DND-41 (cell line): ENCODE measurements at regions not wholly inside any gene's neighbourhood (a gene's known extent, or its start where the extent isn't known, plus 50 kb on each side); places are given as distances from the start of the nearest gene placed in this dataset.

Source experiments
- ATAC-seq: fragments of 200-7000 bp; cut with Tn5 transposase; 3 replicates; pipeline ENCODE4 v1.9.1; 2021; ENCODE audit warnings: low read depth; ENCODE audit not compliant: insufficient read depth
- DNase-seq: peaks from one replicate; pipeline ENCODE4 v3.0.0-alpha.2; 2020
- H2AFZ ChIP-seq: 2 replicates; pipeline ENCODE4 v1.6.0; 2012; ENCODE audit warnings: low read depth, low read length
- H3K27ac ChIP-seq: 2 replicates; pipeline ENCODE4 v1.5.1; 2012; ENCODE audit warnings: low read length, inconsistent platforms
- H3K27me3 ChIP-seq: fragments of 200-600 bp; sonication (generic); 2 replicates; pipeline ENCODE4 v1.6.0; 2012; ENCODE audit warnings: low read length, mild to moderate bottlenecking, inconsistent platforms; ENCODE audit not compliant: insufficient read depth, poor library complexity
- H3K36me3 ChIP-seq: 2 replicates; pipeline ENCODE4 v1.5.1; 2012; ENCODE audit warnings: low read length, inconsistent platforms; ENCODE audit not compliant: insufficient read depth
- H3K4me1 ChIP-seq: 2 replicates; pipeline ENCODE4 v1.5.1; 2012; ENCODE audit warnings: mild to moderate bottlenecking, low read length; ENCODE audit not compliant: insufficient read depth
- H3K4me2 ChIP-seq: 2 replicates; pipeline ENCODE4 v1.6.0; 2012; ENCODE audit warnings: mild to moderate bottlenecking, moderate library complexity, low read length, inconsistent platforms; ENCODE audit not compliant: insufficient read depth
- H3K4me3 ChIP-seq, 2 experiments: fragments of 200-600 bp in 1 of 2; shearing (Covaris generic) in 1 of 2; 2 replicates each; pipeline ENCODE4 v1.5.1; 2012 to 2016; ENCODE audit warnings: inconsistent platforms in 2 of 2, low read length in 2 of 2, mild to moderate bottlenecking in 2 of 2, low read depth in 1 of 2, moderate library complexity in 1 of 2
- H3K79me2 ChIP-seq: 2 replicates; pipeline ENCODE4 v1.6.0; 2012; ENCODE audit warnings: low read length, inconsistent platforms; ENCODE audit not compliant: insufficient read depth
- H3K9ac ChIP-seq: 2 replicates; pipeline ENCODE4 v1.6.0; 2012; ENCODE audit warnings: low read depth, mild to moderate bottlenecking, inconsistent platforms, low read length, moderate library complexity
- H3K9me3 ChIP-seq: 2 replicates; pipeline ENCODE4 v1.5.1; 2012; ENCODE audit warnings: low read length, moderate library complexity, mild to moderate bottlenecking, inconsistent platforms; ENCODE audit not compliant: insufficient read depth, severe bottlenecking
- H4K20me1 ChIP-seq: 2 replicates; pipeline ENCODE4 v1.6.0; 2012; ENCODE audit warnings: low read length; ENCODE audit not compliant: insufficient read depth
- EZH2 ChIP-seq: IDR thresholded peaks from 3 replicates; pipeline ENCODE4 v1.6.1; 2012; ENCODE audit warnings: borderline replicate concordance, low read depth, mild to moderate bottlenecking, moderate library complexity, low read length, inconsistent platforms; ENCODE audit not compliant: severe bottlenecking
- TF ChIP-seq, protein P1 (sequence below): IDR thresholded peaks from 2 replicates; pipeline ENCODE4 v1.5.1; 2012; ENCODE audit warnings: borderline replicate concordance, low read length, moderate library complexity, mild to moderate bottlenecking; ENCODE audit not compliant: poor library complexity, severe bottlenecking; ENCODE audit errors: extremely low read depth

DNA sequence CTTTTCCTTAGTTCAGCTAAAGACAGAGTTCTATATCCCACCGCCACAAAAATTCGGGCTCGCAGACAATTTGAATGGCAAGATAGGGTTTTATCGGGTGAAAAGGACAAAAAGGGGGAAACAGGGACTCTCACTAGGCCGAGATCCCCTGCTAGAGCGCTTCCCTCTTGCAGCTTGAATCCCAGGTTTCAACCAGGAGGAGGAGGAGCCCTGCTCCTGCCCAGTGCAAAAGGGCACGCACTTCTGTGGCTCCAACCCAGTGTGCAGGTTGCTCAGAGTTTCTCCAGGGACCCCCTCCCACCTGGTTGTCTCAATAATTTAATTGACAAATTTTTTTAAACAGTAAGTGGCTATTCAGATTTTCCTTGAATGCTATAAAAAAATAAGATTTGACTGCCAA is 152.6 kb upstream of the LUZP2 start:
- H3K4me1 ChIP-seq: no peaks in the 10 kb centered on the region
- no peaks in the 10 kb centered on the region for H3K27me3 ChIP-seq
- TF ChIP-seq EZH2: no peak
- TF ChIP-seq, protein P1, sequence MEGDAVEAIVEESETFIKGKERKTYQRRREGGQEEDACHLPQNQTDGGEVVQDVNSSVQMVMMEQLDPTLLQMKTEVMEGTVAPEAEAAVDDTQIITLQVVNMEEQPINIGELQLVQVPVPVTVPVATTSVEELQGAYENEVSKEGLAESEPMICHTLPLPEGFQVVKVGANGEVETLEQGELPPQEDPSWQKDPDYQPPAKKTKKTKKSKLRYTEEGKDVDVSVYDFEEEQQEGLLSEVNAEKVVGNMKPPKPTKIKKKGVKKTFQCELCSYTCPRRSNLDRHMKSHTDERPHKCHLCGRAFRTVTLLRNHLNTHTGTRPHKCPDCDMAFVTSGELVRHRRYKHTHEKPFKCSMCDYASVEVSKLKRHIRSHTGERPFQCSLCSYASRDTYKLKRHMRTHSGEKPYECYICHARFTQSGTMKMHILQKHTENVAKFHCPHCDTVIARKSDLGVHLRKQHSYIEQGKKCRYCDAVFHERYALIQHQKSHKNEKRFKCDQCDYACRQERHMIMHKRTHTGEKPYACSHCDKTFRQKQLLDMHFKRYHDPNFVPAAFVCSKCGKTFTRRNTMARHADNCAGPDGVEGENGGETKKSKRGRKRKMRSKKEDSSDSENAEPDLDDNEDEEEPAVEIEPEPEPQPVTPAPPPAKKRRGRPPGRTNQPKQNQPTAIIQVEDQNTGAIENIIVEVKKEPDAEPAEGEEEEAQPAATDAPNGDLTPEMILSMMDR: no peak
- no peak overlapping the region for H2AFZ ChIP-seq
- no peaks in the 10 kb centered on the region for H3K36me3 ChIP-seq
- ATAC-seq (no peak), DNase-seq (no peak)
- H3K79me2 ChIP-seq: no peaks in the 10 kb centered on the region
- no peak overlapping the region for H3K4me2 ChIP-seq
- no peak overlapping the region for H3K9ac ChIP-seq
- no peak overlapping the region for H3K4me3 ChIP-seq
- no peaks in the 10 kb centered on the region for H4K20me1 ChIP-seq
- H3K27ac ChIP-seq: no peak overlapping the region
- H3K9me3 ChIP-seq: no peaks in the 10 kb centered on the region

DNA sequence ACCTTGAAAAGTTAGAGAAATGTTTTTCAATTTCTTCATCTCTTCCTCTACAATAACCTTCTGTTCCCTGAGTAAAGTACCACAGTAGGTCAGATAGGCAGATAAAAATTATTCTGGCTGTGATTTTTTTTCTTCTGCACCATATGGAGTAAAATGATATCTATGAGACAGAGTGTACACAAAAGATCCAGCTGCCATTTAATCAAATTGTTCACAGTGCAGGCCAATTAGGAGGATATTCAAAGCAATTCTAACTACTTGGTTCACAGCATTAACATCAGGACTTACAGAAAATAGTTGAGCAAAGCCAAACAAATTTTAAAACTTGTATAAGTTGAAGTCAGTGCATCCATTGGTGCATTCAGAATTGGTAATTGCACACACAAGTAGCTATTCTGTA is 147.9 kb upstream of the LUZP2 start:
- DNase-seq: no peak

DNA sequence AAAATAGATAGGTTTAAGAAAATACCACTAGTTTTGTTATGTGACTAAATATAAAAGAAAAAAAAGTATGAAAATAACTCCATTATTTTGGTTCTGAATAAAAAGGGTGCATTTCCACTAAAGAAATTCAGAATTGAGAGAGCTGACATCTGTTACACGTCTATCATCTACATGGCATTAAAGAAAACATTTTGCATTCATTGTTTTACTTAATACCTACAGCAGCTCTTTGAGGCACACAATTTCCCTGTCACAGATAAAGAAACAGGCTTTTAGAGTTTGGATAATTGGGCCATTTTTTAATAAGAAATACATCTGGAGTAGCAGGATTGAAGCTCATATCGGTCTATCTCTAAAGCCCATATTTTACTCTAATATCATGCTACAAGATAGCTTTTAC is 145.7 kb upstream of the LUZP2 start:
- no peak overlapping the region for H3K4me3 ChIP-seq
- H3K36me3 ChIP-seq: no peaks in the 10 kb centered on the region
- H2AFZ ChIP-seq: no peak overlapping the region
- TF ChIP-seq, protein P1: no peak
- TF ChIP-seq EZH2: no peak
- no peak overlapping the region for H3K9ac ChIP-seq
- no peak for DNase-seq
- H3K9me3 ChIP-seq: no peaks in the 10 kb centered on the region
- H4K20me1 ChIP-seq: no peaks in the 10 kb centered on the region
- no peak for ATAC-seq
- no peak overlapping the region for H3K27ac ChIP-seq
- no peaks in the 10 kb centered on the region for H3K4me1 ChIP-seq
- H3K4me2 ChIP-seq: no peak overlapping the region
- no peaks in the 10 kb centered on the region for H3K79me2 ChIP-seq
- H3K27me3 ChIP-seq: no peaks in the 10 kb centered on the region

More for the DNA sequence above, 147.9 kb upstream of the LUZP2 start:
- Histone ChIP-seq H4K20me1 (no peaks in the 10 kb centered on the region), H3K4me2 (no peak overlapping the region), H3K27me3 (no peaks in the 10 kb centered on the region), H3K4me1 (no peaks in the 10 kb centered on the region), H3K36me3 (no peaks in the 10 kb centered on the region), H3K27ac (no peak overlapping the region), H3K9ac (no peak overlapping the region), H3K79me2 (no peaks in the 10 kb centered on the region), H3K9me3 (no peaks in the 10 kb centered on the region), H2AFZ (no peak overlapping the region), H3K4me3 (no peak overlapping the region)
- no peak for ATAC-seq
- TF ChIP-seq, protein P1: no peak
- no peak for TF ChIP-seq EZH2

DNA sequence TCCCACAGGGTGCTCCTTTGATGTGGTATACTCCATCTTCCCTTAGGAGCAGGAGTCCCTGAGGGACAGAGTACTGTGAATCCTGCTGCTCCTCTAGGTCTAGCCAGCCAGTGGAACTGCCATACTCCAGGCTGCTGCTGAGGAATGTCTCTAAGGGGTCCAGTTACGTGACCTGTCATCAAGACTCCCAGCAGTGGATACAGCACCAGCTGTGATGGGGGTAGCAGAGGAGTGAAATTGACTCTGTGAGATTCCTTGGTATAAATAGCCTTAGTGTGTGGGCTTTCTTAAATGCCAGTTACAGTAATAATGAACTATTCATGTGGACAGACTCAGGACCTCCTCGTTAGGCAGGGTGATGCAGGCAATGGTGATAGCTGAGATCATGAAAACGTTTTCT is 140.4 kb upstream of the LUZP2 start:
- Histone ChIP-seq H3K9me3 (no peaks in the 10 kb centered on the region), H2AFZ (peak overlapping the region; percentile 46), H3K36me3 (no peaks in the 10 kb centered on the region), H4K20me1 (no peaks in the 10 kb centered on the region), H3K4me1 (peaks cover 26% of the 10 kb centered on the region), H3K79me2 (no peaks in the 10 kb centered on the region), H3K9ac (peak overlapping the region; percentile 48), H3K4me2 (peak overlapping the region; percentile 54; the same call in 1 of the 2 replicates), H3K4me3 (no peak overlapping the region), H3K27me3 (no peaks in the 10 kb centered on the region), H3K27ac (peak overlapping the region; percentile 83)
- TF ChIP-seq, protein P1: no peak
- TF ChIP-seq EZH2: no peak
- DNase-seq: peak; percentile 4
- peak; percentile 16; the same call in 1 of the 3 replicates for ATAC-seq
